Prostate gland (tissue), 2 donors: ENCODE measurements at regions not wholly inside any gene's neighbourhood (a gene's known extent, or its start where the extent isn't known, plus 50 kb on each side); places are given as distances from the start of the nearest gene placed in this dataset.

Experiments
- DNase-seq: peaks from one replicate; pipeline ENCODE4 v3.0.0-alpha.2; 2019; ENCODE audit warnings: low spot score
- H3K27ac ChIP-seq, 2 donors: fragments of 200-600 bp; sonication (generic); 2 replicates each; pipeline ENCODE4 v1.5.1; 2017 to 2019
- H3K27me3 ChIP-seq: fragments of 200-600 bp; sonication (generic); replicated peaks from 2 replicates; pipeline ENCODE4 v1.5.1; 2019; ENCODE audit not compliant: insufficient read depth
- H3K36me3 ChIP-seq, 2 donors: fragments of 200-600 bp; sonication (generic); 1 replicate in 1 of 2; 2 replicates in 1 of 2; pipeline versions ENCODE4 v1.5.1 to v1.8.1; 2017 to 2019
- H3K4me1 ChIP-seq: fragments of 200-600 bp; sonication (generic); replicated peaks from 2 replicates; pipeline ENCODE4 v1.5.1; 2019
- H3K4me3 ChIP-seq, 2 donors: fragments of 200-600 bp; sonication (generic); 2 replicates each; pipeline ENCODE4 v1.5.1; 2017 to 2019
- H3K9me3 ChIP-seq: fragments of 200-600 bp; sonication (generic); 2 replicates; pipeline ENCODE4 v1.5.1; 2017
- POLR2A ChIP-seq: fragments of 450-650 bp; IDR thresholded peaks from one replicate; pipeline ENCODE4 v1.6.1; 2016; ENCODE audit warnings: antibody characterized with exemption, mild to moderate bottlenecking
- POLR2AphosphoS5 ChIP-seq: sonication (generic); formaldehyde crosslinking; IDR thresholded peaks from one replicate; pipeline ENCODE4 v1.6.1; 2017; ENCODE audit warnings: antibody characterized with exemption
- WGBS: methylation state at CpG from one replicate; pipeline ENCODE4 v1.1.5; 2018; 5-methylcytosine and 5-hydroxymethylcytosine counted together
- intact Hi-C: fragments of 100-400 bp; cut with DNase I; formaldehyde crosslinking; loops from one replicate; pipeline ENCODE4 v1.14.2; 2022
- TF ChIP-seq, protein P1 (sequence below), 4 experiments: fragments of 200-600 bp in 2 of 4; fragments of 450-650 bp in 2 of 4; sonication (generic) in 2 of 4; IDR thresholded peaks; 1 replicate in 3 of 4; 2 replicates in 1 of 4; pipeline ENCODE4 v1.5.1; 2016 to 2019; ENCODE audit warnings: antibody characterized with exemption in 4 of 4, mild to moderate bottlenecking in 2 of 4, moderate library complexity in 2 of 4

DNA sequence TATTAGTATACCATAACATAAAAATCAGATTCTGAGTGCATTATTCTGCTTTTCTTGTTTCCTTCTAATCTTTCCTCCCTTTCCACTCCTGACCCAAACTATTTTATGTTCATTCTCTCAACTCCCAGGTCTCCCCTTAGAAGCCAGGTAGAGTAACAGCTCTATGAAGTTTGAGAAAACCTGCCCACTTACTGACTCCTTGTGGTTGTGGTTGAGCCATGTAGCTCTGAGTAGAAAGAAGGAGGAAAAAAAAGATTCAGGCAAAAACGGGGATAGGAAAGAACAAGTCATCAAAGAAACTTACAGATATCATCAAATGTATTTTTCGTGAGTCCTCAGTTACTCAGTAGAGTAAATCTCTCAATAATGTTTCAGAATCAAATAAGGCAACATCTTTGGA lies 216.7 kb downstream of the PMP22 start:
- Histone ChIP-seq H3K4me1 (no peaks in the 10 kb centered on the region), H3K9me3 (no peaks in the 10 kb centered on the region), H3K4me3 (no peak overlapping the region), H3K36me3 (no peaks in the 10 kb centered on the region), H3K27ac (no peak overlapping the region), H3K27me3 (no peaks in the 10 kb centered on the region)
- intact Hi-C loops: no loop called here
- TF ChIP-seq, protein P1, sequence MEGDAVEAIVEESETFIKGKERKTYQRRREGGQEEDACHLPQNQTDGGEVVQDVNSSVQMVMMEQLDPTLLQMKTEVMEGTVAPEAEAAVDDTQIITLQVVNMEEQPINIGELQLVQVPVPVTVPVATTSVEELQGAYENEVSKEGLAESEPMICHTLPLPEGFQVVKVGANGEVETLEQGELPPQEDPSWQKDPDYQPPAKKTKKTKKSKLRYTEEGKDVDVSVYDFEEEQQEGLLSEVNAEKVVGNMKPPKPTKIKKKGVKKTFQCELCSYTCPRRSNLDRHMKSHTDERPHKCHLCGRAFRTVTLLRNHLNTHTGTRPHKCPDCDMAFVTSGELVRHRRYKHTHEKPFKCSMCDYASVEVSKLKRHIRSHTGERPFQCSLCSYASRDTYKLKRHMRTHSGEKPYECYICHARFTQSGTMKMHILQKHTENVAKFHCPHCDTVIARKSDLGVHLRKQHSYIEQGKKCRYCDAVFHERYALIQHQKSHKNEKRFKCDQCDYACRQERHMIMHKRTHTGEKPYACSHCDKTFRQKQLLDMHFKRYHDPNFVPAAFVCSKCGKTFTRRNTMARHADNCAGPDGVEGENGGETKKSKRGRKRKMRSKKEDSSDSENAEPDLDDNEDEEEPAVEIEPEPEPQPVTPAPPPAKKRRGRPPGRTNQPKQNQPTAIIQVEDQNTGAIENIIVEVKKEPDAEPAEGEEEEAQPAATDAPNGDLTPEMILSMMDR (IDR thresholded peaks at IDR 0.05): no peak
- TF ChIP-seq POLR2A (no peak), POLR2AphosphoS5 (no peak)
- WGBS: 32% methylated on average over 2 of the region's 2 CpGs
- no peak for DNase-seq

GRCh38 chr17:15042311-15042710 lies 222.8 kb downstream of the PMP22 start:
- H3K4me3 ChIP-seq: no peak overlapping the region
- intact Hi-C loops: no loop called here
- no peak for DNase-seq
- 71% methylated on average over 6 of the region's 6 CpGs for WGBS
- H3K36me3 ChIP-seq: no peaks in the 10 kb centered on the region
- H3K27me3 ChIP-seq: no peaks in the 10 kb centered on the region
- no peaks in the 10 kb centered on the region for H3K9me3 ChIP-seq
- no peaks in the 10 kb centered on the region for H3K4me1 ChIP-seq
- no peak overlapping the region for H3K27ac ChIP-seq
- TF ChIP-seq POLR2AphosphoS5 (no peak), POLR2A (no peak)
- TF ChIP-seq, protein P1 (IDR thresholded peaks at IDR 0.05): no peak

GRCh38 chr17:15039366-15039765 lies 225.8 kb downstream of the PMP22 start:
- Histone ChIP-seq H3K9me3 (no peaks in the 10 kb centered on the region), H3K36me3 (no peaks in the 10 kb centered on the region), H3K27me3 (no peaks in the 10 kb centered on the region), H3K4me3 (no peak overlapping the region), H3K4me1 (no peaks in the 10 kb centered on the region), H3K27ac (no peak overlapping the region)
- WGBS: 100% methylated on average over 1 of the region's 1 CpG
- intact Hi-C loops: no loop called here
- no peak for DNase-seq
- TF ChIP-seq, protein P1 (IDR thresholded peaks at IDR 0.05): no peak
- no peak for TF ChIP-seq POLR2AphosphoS5
- TF ChIP-seq POLR2A: no peak

DNA sequence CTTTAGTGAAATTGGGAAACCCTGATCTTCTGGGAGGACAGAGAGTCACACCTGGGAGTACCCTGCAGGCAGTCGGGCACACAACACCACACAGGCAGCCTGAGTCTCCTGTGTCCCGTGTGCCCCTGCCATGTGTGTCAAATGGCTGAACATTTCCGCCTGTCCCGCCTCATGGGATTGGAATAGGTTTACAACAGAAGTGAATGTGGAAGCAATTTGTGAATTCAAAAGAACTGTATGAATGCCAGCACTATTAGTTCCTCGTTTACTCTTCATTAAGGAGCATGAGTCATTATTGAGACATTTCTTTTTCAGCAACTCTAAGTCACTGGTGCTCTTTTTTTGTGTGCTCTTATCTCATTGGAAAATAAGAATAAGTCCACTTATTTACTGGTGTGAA lies 226.5 kb downstream of the PMP22 start:
- Histone ChIP-seq H3K36me3 (no peaks in the 10 kb centered on the region), H3K9me3 (no peaks in the 10 kb centered on the region), H3K27me3 (no peaks in the 10 kb centered on the region), H3K4me1 (no peaks in the 10 kb centered on the region), H3K4me3 (no peak overlapping the region), H3K27ac (no peak overlapping the region)
- intact Hi-C loops: no loop called here
- 37% methylated on average over 5 of the region's 5 CpGs for WGBS
- TF ChIP-seq POLR2AphosphoS5 (no peak), POLR2A (no peak)
- TF ChIP-seq, protein P1 (IDR thresholded peaks at IDR 0.05): no peak
- DNase-seq: no peak

DNA sequence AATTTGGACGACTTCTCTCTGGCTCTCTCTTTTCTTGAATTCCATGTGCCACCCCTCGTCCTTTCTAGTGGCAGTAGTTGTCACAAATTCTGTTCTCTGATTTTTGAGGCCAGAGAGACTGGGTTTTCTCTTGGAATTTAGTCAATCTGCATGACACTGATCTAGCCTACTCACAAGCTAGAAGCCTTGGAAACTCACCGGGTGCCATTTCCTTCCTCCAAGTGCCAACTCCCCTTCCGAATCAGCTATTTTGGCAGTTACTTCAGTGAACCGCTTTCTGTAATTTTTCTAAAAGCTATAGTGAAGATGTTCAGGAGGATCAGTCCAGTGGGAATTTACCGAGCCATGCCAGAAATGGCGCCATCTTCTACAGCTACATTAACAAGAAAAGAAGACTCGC lies 228.9 kb downstream of the PMP22 start:
- no peak overlapping the region for H3K27ac ChIP-seq
- H3K9me3 ChIP-seq: no peaks in the 10 kb centered on the region
- H3K4me3 ChIP-seq: no peak overlapping the region
- peaks cover 2% of the 10 kb centered on the region for H3K27me3 ChIP-seq
- no peaks in the 10 kb centered on the region for H3K36me3 ChIP-seq
- no peaks in the 10 kb centered on the region for H3K4me1 ChIP-seq
- intact Hi-C loops: no loop called here
- 83% methylated on average over 8 of the region's 8 CpGs for WGBS
- DNase-seq: no peak
- TF ChIP-seq, protein P1 (IDR thresholded peaks at IDR 0.05): no peak
- TF ChIP-seq POLR2A (no peak), POLR2AphosphoS5 (no peak)
